ENCODE measurements at regions not wholly inside any gene's neighbourhood (a gene's known extent, or its start where the extent isn't known, plus 50 kb on each side); places are given as distances from the start of the nearest gene placed in this dataset.
"Not testable (repeated sequence)": the region's sequence is repeated elsewhere in the genome, so short reads cannot be mapped to it uniquely, and the experiment has no call there.

DNA sequence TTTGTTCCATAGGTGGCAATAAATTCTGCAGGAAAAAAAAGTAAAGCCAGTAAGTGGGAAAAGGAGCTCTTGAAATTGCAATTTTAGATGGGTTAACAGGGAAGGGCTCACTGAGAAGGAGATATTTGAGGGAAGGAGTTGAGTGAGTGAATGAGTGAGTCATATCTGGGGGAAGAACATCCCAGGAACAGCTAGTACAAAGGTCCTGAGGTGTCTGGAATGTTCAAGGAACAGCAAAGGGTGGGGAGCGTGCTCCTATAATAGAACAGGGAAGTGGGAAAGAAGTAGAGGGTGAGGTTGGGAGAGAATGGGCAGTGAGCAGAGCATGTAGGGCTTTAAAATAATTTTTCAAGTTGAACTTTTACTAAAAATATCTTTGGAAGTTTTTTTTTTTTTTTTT, 68.0 kb upstream of the PSME4 start:
- peak; percentile 65 for DNase-seq (ENCODE audit: low spot score)

DNA sequence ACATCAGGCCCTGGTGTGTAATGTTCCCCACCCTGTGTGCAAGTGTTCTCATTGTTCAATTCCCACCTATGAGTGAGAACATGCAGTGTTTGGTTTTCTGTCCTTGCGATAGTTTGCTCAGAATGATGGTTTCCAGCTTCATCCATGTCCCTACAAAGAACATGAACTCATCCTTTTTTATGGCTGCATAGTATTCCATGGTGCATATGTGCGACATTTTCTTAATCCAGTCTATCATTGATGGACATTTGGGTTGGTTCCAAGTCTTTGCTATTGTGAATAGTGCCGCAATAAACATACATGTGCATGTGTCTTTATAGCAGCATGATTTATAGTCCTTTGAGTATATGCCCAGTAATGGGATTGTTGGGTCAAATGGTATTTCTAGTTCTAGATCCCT, 60.5 kb upstream of the PSME4 start:
- DNase-seq (ENCODE audit: low spot score) = not testable (repeated sequence)

DNA sequence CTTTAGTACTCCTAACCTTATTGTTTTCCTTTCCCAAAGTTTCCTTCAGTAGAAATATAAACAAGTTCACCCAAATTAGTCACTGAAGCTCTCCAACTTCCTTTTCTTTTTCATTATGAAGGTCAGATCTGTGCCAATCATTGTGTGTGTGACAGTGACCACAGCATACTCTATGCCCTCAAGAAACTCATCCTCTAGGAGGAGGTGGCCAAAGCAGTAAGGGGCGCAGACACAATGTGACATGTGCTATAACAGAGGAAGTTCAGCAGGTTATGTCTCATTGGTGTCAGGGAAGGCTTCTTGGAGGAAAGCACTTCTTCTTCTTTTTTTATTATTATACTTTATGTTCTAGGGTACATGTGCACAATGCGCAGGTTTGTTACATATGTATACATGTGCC, 60.0 kb upstream of the PSME4 start:
- no peak for DNase-seq (ENCODE audit: low spot score)

DNA sequence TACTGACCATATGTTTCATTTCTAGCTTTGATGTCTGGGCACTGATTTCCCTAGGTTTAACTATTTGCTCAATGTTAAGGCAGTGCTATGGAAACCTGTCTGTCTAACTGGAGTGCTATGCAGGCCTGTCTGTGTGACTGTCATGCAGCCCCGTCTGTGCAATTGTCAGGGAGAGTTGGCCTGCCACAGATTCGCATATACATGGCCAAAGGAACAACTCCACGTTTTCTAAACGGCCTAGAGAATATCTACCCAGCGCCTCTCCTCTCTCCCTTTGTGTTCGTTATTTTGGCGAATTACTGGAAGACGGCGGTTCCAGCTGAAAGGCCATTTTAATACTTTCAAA, 59.6 kb upstream of the PSME4 start:
- DNase-seq (ENCODE audit: low spot score) = no peak

DNA sequence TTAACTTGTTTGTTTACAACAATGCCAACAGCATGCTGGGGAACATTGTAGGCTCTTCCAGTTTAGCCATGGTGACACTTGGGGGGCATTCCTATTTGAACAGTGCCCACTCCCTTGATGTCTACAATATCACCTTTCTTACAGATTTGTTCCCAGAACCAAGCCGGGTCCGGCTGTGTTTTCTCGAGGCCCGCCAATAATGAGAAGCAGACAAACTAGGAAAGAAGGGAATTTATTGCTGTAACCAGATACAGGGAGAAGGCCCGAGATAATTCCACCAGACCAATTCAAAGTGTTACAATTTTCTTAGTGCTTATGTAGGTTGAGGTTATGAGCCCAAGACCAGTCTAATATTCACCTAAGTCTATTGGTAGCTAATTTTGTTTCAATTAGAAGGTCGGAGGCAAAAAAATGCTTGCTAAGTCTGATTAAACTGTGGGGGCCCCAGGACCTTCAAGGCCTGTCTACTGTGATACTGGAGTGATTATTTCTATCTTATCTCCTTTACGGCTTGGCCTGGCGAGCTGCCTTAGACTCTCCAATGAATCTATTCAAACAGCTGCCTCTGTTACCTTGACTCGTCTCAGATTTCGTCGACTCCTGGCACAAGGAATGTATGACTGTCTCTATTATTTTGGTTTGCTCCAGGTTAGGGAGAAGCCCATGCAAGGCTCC, 59.1 kb upstream of the PSME4 start:
- DNase-seq (ENCODE audit: low spot score) = no peak

DNA sequence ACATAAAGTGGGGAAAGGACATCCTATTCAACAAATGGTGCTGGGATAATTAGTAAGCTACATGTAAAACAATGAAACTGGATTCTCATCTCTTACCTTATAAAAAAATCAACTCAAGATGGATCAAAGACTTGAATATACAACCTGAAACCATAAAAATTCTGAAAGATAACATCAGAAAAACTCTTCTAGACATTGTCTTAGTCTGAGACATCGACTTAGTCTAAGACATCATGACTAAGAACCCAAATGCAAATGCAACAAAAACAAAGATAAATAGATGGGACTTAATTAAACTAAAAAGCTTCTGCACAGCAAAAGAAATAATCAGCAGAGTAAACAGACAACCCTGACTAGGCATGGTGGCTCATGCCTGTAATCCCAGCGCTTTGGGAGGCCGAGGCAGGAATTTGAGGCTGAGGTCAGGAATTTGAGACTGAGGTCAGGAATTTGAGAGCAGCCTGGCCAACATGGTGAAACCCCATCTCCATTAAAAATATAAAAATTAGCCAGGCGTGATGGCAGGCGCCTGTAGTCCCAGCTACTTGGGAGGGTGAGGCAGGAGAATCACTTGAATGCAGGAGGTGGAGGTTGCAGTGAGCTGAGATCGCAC, 54.8 kb upstream of the PSME4 start:
- DNase-seq (ENCODE audit: low spot score) = not testable (repeated sequence)

DNA sequence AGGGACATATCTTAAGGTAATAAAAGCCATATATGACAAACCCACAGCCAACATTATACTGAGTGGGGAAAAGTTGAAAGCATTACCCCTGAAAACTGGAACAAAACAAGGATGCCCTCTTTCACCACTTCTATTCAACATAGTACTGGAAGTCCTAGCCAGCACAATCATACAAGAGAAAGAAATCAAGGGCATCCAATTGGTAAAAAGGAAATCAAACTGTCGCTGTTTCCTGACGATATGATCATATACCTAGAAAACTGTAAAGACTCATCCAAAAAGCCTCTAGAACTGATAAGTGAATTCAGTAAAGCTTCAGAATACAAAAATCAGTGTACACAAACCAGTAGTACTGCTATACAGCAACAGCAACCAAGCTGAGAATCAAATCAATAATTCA, 53.8 kb upstream of the PSME4 start:
- no peak for DNase-seq (ENCODE audit: low spot score)

DNA sequence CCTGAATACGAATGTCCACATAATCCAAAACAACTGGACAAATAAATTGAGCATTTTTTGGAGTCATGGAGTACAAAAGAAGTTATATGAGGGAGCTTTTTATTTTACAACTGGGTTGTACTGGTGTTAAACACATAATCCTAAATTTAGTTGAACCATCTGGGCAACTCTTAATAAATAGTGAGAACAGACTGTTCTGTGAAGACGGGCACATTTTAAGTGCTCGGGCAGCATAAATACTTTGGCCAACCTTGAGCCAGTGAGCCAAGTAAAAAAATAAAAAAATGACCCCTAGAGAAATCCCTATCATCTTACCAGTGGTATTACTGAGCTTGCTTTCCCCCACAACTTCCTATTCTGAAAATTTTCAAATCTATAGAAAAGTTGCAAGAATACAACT, 50.9 kb upstream of the PSME4 start:
- no peak for DNase-seq (ENCODE audit: low spot score)

DNA sequence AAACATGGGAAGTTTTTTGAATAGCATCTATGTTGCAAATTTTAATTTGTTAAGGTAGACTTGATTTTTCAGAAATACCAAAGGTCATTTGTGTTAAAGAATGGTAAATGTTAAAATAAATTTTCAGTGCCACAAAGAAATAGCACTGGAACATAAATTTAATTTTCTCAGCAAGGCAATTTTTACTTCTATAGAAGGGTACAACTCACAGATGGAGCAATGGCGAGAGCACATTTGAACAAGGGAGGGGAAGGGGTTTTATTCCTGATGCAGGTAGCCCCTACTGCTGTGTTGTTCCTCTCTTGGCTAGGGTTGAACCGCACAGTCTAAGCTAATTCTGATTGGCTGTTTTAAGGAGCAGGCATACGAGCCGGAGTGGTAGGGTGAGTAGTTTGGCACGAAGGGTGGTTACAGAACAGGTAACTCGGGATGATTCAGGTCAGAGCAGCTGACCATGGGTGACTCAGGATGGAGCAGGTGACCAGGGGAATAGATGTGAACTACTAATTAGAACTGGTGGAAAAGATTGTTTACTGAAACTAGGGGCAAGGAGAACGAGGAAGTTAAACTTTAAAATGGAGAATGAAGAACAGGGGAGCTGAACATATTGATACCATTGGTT, 50.1 kb upstream of the PSME4 start:
- no peak for DNase-seq (ENCODE audit: low spot score)

Measured in HT-29 (cell line).